ENCODE measurements at regions not wholly inside any gene's neighbourhood (a gene's known extent, or its start where the extent isn't known, plus 50 kb on each side); places are given as distances from the start of the nearest gene placed in this dataset.

GRCh38 chr2:7824211-7824610 lies 857.6 kb upstream of the ID2 start:
- no peak for TF ChIP-seq POLR2A (IDR thresholded peaks at IDR 0.05)
- TF ChIP-seq, protein P1, sequence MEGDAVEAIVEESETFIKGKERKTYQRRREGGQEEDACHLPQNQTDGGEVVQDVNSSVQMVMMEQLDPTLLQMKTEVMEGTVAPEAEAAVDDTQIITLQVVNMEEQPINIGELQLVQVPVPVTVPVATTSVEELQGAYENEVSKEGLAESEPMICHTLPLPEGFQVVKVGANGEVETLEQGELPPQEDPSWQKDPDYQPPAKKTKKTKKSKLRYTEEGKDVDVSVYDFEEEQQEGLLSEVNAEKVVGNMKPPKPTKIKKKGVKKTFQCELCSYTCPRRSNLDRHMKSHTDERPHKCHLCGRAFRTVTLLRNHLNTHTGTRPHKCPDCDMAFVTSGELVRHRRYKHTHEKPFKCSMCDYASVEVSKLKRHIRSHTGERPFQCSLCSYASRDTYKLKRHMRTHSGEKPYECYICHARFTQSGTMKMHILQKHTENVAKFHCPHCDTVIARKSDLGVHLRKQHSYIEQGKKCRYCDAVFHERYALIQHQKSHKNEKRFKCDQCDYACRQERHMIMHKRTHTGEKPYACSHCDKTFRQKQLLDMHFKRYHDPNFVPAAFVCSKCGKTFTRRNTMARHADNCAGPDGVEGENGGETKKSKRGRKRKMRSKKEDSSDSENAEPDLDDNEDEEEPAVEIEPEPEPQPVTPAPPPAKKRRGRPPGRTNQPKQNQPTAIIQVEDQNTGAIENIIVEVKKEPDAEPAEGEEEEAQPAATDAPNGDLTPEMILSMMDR (IDR thresholded peaks at IDR 0.05) = no peak
